ENCODE measurements at regions not wholly inside any gene's neighbourhood (a gene's known extent, or its start where the extent isn't known, plus 50 kb on each side); places are given as distances from the start of the nearest gene placed in this dataset.

- no peak for DNase-seq
These were observed 263.6 kb downstream of the DDX3Y start for GRCh38 chrY:13168257-13168656.
